GM20000 (cell line): ENCODE measurements at regions not wholly inside any gene's neighbourhood (a gene's known extent, or its start where the extent isn't known, plus 50 kb on each side); places are given as distances from the start of the nearest gene placed in this dataset.
"Not testable (repeated sequence)": the region's sequence is repeated elsewhere in the genome, so short reads cannot be mapped to it uniquely, and the experiment has no call there.

ENCODE experiments used
- DNase-seq: peaks from one replicate; pipeline ENCODE4 v3.0.0; 2012; ENCODE audit warnings: low spot score
- CTCF ChIP-seq: IDR thresholded peaks from 2 replicates; pipeline ENCODE4 v1.5.1; 2012; ENCODE audit warnings: mild to moderate bottlenecking, control low read depth; ENCODE audit errors: extremely low read depth, missing control alignments

- no peak for DNase-seq
- no peak for TF ChIP-seq CTCF
Observed at GRCh38 chr1:115440733-115441132, 102.7 kb upstream of the NGF start.

DNA sequence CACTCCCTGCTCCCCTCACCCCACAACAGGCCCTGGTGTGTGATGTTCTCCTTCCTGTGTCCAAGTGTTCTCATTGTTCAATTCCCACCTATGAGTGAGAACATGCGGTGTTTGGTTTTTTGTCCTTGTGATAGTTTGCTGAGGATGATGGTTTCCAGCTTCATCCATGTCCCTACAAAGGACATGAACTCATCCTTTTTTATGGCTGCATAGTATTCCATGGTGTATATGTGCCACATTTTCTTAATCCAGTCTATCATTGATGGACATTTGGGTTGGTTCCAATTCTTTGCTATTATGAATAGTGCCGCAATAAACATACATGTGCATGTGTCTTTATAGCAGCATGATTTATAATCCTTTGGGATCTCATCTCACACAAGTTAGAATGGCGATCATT, 101.5 kb upstream of the NGF start:
- not testable (repeated sequence) for DNase-seq

GRCh38 chr1:115437196-115437595, 99.1 kb upstream of the NGF start:
- no peak for DNase-seq

DNA sequence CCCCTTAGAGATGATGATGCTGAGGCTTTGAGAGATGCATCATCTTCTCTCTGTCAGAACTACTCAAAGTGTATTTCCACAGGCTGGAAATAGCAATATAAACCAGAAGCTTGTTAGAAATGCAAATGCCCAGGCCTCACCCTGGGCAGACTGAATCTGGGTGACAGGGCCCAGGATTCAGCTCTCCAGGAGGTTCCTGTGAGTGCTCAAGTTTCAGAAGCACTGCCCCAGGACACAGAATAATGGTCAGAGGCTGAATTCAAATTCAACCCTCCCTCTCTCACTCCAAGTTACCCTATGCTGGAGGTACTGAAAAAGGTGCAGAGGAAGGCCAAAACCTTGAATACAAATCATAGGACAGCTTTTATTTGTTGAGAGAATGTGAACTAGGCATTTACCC, 98.5 kb upstream of the NGF start:
- DNase-seq, result no peak
- TF ChIP-seq CTCF, result no peak

More at GRCh38 chr1:115437196-115437595, 99.1 kb upstream of the NGF start:
- no peak for TF ChIP-seq CTCF

DNA sequence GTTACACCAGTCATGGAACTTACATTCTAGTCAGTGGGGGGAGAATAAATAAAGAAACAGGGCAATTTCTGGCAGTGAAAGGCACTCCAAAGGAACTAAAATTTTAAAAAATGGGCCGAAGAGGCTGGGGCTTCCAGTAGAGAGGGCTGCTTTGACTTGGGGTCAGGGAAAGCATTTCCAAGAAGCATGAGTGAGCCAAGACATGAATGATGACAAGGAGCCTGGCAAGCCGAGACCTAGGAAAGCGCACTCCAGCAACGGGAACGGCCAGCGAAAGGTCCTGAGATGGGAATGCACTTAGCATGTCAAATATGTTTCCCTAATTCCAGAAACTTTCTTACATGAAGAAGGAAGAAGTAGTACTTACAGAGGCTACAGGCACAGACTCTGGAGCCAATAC, 95.4 kb upstream of the NGF start:
- no peak for DNase-seq

GRCh38 chr1:115432061-115432460, 94.0 kb upstream of the NGF start:
- TF ChIP-seq CTCF, result no peak
- no peak for DNase-seq

More for the DNA sequence above, 95.4 kb upstream of the NGF start:
- TF ChIP-seq CTCF, result no peak

GRCh38 chr1:115430441-115431158, 92.6 kb upstream of the NGF start:
- TF ChIP-seq CTCF, result no peak
- DNase-seq, result no peak

GRCh38 chr1:115429884-115430283, 91.8 kb upstream of the NGF start:
- DNase-seq, result no peak
- TF ChIP-seq CTCF, result no peak
